ENCODE measurements at regions not wholly inside any gene's neighbourhood (a gene's known extent, or its start where the extent isn't known, plus 50 kb on each side); places are given as distances from the start of the nearest gene placed in this dataset.

DNA sequence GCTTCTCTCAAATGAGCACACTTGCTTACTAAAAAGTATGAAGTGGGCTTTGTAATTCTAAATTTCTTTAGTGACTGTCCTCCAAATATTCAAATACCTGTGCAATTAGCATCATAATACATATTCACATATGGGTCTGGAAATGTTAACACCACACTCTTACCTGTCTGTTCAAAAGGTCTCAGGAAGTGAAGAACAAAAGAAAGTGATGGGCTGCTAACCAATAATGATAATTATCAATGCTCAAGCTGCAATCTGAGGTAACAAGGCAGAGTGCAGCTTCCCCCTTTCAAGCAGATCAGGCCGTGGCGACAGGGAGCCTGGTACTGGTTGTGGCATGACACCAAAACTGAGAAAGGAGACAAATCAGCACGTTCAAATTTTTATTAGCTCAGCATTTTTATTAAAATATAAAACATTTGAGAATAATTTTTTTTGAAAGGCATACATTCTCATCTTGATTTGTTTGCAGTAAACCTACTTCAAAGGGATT lies 1044.7 kb upstream of the EPHA7 start:
- TF ChIP-seq, protein P1, sequence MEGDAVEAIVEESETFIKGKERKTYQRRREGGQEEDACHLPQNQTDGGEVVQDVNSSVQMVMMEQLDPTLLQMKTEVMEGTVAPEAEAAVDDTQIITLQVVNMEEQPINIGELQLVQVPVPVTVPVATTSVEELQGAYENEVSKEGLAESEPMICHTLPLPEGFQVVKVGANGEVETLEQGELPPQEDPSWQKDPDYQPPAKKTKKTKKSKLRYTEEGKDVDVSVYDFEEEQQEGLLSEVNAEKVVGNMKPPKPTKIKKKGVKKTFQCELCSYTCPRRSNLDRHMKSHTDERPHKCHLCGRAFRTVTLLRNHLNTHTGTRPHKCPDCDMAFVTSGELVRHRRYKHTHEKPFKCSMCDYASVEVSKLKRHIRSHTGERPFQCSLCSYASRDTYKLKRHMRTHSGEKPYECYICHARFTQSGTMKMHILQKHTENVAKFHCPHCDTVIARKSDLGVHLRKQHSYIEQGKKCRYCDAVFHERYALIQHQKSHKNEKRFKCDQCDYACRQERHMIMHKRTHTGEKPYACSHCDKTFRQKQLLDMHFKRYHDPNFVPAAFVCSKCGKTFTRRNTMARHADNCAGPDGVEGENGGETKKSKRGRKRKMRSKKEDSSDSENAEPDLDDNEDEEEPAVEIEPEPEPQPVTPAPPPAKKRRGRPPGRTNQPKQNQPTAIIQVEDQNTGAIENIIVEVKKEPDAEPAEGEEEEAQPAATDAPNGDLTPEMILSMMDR (IDR thresholded peaks at IDR 0.05; ENCODE audit: extremely low read depth in 1 of 2, insufficient read depth in 1 of 2, low read depth in 1 of 2, low read length in 2 of 2): no peak
- TF ChIP-seq POLR2A (IDR thresholded peaks at IDR 0.05; ENCODE audit: low read depth, low read length): no peak
- no peak for TF ChIP-seq POLR2AphosphoS5 (IDR thresholded peaks at IDR 0.05; ENCODE audit: insufficient read depth, low read depth, low read length)
- no peak for TF ChIP-seq EZH2 (IDR thresholded peaks at IDR 0.05; ENCODE audit: borderline replicate concordance, low read depth, low read length, severe bottlenecking)
- no peak for TF ChIP-seq JUN (IDR thresholded peaks at IDR 0.05; ENCODE audit: borderline replicate concordance, insufficient read depth, insufficient read length, low read depth)
